Stimulated activated naive CD8-positive, alpha-beta T cell treated with anti-CD3 and anti-CD28 coated beads, Interleukin-15, Interleukin-2, amounts not matched to agents 100 U/mL and 50 U/mL, for 24 hours (primary cell): ENCODE measurements at regions not wholly inside any gene's neighbourhood (a gene's known extent, or its start where the extent isn't known, plus 50 kb on each side); places are given as distances from the start of the nearest gene placed in this dataset.

Experiments used
- ATAC-seq: fragments of 150-1000 bp; cut with Tn5 transposase; one replicate; pipeline ENCODE4 v1.10.0; 2021
- DNase-seq: peaks from one replicate; pipeline ENCODE4 v3.0.0; 2021

- ATAC-seq, result no peak
Measured at GRCh38 chr3:31465999-31466398, 66.7 kb upstream of the STT3B start.

GRCh38 chr3:31466866-31467265 lies 65.9 kb upstream of the STT3B start:
- no peak for ATAC-seq

More at GRCh38 chr3:31465999-31466398, 66.7 kb upstream of the STT3B start:
- DNase-seq, result no peak

GRCh38 chr3:31468433-31468832 lies 64.3 kb upstream of the STT3B start:
- no peak for ATAC-seq
- DNase-seq, result no peak

More at GRCh38 chr3:31466866-31467265, 65.9 kb upstream of the STT3B start:
- no peak for DNase-seq

GRCh38 chr3:31469385-31469784 lies 63.3 kb upstream of the STT3B start:
- ATAC-seq, result no peak
- no peak for DNase-seq

- DNase-seq (peak; percentile 50), ATAC-seq (peak; percentile 86)
Measured at GRCh38 chr3:31472479-31473390, 60.0 kb upstream of the STT3B start.

GRCh38 chr3:31476209-31476608 lies 56.5 kb upstream of the STT3B start:
- no peak for ATAC-seq

GRCh38 chr3:31479431-31479830 lies 53.3 kb upstream of the STT3B start:
- ATAC-seq, result no peak
- no peak for DNase-seq

More at GRCh38 chr3:31476209-31476608, 56.5 kb upstream of the STT3B start:
- DNase-seq, result no peak

- ATAC-seq (no peak), DNase-seq (no peak)
Measured at GRCh38 chr3:31481697-31482096, 51.0 kb upstream of the STT3B start.

GRCh38 chr3:31482493-31483200 lies 50.1 kb upstream of the STT3B start:
- ATAC-seq (no peak), DNase-seq (no peak)
